ENCODE measurements at regions not wholly inside any gene's neighbourhood (a gene's known extent, or its start where the extent isn't known, plus 50 kb on each side); places are given as distances from the start of the nearest gene placed in this dataset.
"Not testable (repeated sequence)": the region's sequence is repeated elsewhere in the genome, so short reads cannot be mapped to it uniquely, and the experiment has no call there.

DNA sequence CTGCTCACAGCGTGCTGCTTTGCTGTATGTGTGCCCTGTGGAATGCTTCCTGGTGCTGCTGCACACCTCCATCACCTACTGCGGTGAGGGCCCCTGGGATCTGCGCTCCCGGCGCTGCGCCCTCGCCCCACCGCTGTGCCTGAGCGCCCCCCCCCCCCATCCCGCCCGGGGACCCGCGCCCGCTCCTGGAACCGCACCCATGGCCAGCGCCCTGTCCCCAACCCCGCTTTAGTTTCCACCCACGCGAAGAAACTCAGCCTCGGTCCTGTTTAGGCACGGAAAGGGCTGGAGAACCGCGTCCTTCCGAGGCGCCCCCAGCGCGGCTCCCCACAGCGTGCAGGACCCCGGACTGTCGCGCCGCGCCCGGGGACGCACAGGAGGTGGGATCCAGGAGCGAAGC lies 265.5 kb downstream of the POTEB3 start:
- H3K27ac ChIP-seq, ATAC-seq, H3K4me3 ChIP-seq, H3K4me1 ChIP-seq, H3K27me3 ChIP-seq, H3K9me3 ChIP-seq, H3K36me3 ChIP-seq: not testable (repeated sequence)
- no CpG with 5 or more reads among the region's 36 CpGs for WGBS, 2 donors (ENCODE audit: low coverage in 1 of 2)

DNA sequence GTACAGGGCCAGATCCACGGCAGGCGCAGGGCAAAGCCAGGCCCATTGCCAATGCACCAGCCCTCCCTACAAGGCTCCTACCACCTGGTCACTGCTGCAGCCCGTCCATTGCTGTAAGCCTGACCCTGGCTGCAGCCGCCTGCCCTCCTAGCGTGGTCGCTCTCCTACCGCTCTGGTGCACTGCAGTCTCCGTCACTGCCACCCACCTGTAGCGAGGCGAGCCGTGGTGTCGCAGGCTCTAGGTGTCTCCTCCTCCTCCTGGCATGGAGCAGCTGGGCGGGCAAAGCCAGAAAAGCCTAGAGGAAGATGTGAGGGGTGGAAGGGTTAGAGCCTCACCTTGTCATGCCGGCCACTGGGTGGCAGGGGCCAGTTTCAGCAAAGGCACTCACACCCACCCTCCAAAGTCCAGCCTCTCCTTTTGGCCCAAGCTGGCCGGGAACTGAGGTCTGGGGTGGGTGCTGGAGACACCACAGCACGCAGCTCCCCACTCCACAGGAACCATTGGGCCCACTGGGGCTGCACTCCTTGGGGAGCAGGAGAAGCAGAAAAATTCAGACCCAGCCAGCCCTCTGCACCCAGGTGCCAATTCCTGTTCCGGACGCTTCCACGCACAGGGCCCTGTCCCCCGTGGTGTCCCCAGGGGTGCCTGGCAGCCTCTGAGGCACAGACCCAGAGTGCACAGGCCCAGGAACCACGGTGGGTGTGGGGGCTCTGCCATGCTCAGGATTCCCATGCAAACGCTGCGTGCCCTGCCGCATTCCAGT lies 285.3 kb upstream of the POTEB2 start:
- H3K4me1 ChIP-seq, H3K27me3 ChIP-seq, ATAC-seq, H3K9me3 ChIP-seq, H3K4me3 ChIP-seq, H3K36me3 ChIP-seq, H3K27ac ChIP-seq: not testable (repeated sequence)
- WGBS, 2 donors (ENCODE audit: low coverage in 1 of 2) = no CpG with 5 or more reads among the region's 24 CpGs

DNA sequence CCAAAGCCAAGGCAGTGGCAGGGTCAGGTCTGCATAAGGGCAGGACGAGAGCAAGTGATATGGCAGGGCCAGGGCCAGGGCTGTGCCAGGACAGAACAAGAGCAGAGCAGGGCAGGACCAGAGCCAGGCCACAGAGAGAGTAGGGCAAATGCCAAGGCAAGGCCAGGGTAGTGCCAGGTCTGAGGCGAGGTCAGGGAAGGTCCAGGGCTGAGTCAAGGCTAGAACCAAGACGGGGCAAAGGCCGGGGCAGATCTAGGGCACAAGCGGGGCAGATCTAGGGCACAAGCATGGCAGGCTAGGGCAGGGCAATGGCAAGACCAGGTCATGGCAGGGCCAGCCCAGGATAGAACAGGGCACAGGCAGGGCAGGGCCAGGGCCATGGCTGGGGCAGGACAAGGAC lies 282.0 kb upstream of the POTEB2 start:
- H3K4me1 ChIP-seq, H3K27me3 ChIP-seq, H3K9me3 ChIP-seq, H3K27ac ChIP-seq, ATAC-seq, H3K4me3 ChIP-seq, H3K36me3 ChIP-seq: not testable (repeated sequence)
- WGBS, 2 donors (ENCODE audit: low coverage in 1 of 2) = no CpG with 5 or more reads among the region's 5 CpGs

DNA sequence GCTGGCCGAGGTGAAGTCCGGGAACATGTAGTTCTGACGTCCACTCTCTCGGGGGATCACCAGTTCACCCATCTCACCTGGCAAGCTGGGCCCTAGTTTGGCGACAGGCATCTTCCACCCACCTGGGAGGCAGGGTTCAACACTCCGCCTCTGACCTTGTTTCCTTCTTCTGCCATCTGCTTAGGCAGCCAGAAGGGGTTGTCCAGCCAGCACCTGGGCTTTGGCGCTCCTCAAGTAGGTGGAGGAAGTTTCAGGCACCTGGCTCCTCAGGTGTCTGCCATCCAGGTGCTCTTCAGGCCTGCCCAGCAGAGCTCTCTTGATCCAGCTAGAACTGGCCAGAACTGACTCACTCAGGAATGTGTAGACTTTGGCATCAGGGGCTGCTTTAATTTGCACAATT lies 267.8 kb upstream of the POTEB2 start:
- not testable (repeated sequence) for H3K36me3 ChIP-seq, H3K9me3 ChIP-seq, H3K4me3 ChIP-seq, ATAC-seq, H3K27me3 ChIP-seq, H3K27ac ChIP-seq, H3K4me1 ChIP-seq
- no CpG with 5 or more reads among the region's 7 CpGs for WGBS, 2 donors (ENCODE audit: low coverage in 1 of 2)

- H3K27ac ChIP-seq, H3K9me3 ChIP-seq, H3K27me3 ChIP-seq, H3K4me3 ChIP-seq, H3K36me3 ChIP-seq, H3K4me1 ChIP-seq, ATAC-seq: not testable (repeated sequence)
- WGBS, 2 donors (ENCODE audit: low coverage in 1 of 2) = 0% methylated on average over 1 of the region's 4 CpGs
Measured at GRCh38 chr15:21112271-21113053, 246.3 kb upstream of the POTEB2 start.

DNA sequence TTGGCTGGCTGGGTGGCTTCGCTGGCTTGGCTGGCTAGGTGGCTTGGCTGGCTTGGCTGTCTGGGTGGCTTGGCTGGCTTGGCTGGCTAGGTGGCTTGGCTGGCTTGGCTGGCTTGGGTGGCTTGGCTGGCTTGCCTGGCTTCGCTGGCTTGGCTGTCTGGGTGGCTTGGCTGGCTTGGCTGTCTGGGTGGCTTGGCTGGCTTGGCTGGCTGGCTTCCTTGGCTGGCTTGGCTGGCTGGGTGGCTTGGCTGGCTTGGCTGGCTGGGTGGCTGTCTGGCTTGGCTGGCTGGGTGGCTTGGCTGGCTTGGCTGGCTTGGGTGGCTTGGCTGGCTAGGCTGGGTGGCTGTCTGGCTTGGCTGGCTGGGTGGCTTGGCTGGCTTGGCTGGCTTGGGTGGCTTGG lies 245.7 kb upstream of the POTEB2 start:
- H3K4me3 ChIP-seq, H3K27me3 ChIP-seq, H3K36me3 ChIP-seq, H3K27ac ChIP-seq, ATAC-seq, H3K4me1 ChIP-seq, H3K9me3 ChIP-seq: not testable (repeated sequence)
- WGBS, 2 donors (ENCODE audit: low coverage in 1 of 2) = 50 to 78% methylated on average over 1 of the region's 2 CpGs

- H3K36me3 ChIP-seq, H3K9me3 ChIP-seq, H3K4me1 ChIP-seq, H3K27me3 ChIP-seq, H3K4me3 ChIP-seq, ATAC-seq, H3K27ac ChIP-seq: not testable (repeated sequence)
- no CpG with 5 or more reads among the region's 4 CpGs for WGBS, 2 donors (ENCODE audit: low coverage in 1 of 2)
Measured at GRCh38 chr15:21111172-21111571, 245.1 kb upstream of the POTEB2 start.

DNA sequence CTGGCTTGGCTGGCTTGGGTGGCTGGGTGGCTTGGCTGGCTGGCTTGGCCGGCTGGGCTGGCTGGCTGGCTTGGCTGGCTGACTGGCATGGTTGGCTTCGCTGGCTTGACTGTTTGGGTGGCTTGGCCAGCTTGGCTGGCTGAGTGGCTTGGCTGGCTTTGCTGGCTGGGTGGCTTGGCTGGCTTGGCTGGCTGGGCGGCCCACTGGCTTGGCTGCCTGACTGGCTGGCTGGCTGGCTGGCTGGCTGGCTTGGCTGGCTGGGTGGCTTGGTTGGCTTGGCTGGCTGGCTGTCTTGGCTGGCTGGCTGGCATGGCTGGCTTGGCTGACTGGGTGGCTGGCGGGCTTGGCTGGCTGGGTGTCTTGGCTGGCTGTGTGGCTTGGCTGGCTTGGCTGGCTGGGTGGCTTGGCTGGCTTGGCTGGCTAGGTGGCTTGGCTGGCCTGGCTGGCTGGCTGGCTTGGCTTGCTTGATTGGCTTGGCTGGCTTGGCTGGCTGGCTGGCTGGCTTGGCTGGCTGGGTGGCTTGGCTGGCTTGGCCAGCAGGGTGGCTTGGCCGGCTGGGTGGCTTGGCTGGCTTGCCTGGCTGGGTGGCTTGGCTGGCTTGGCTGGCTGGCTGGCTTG lies 244.2 kb upstream of the POTEB2 start:
- not testable (repeated sequence) for H3K36me3 ChIP-seq, H3K27ac ChIP-seq, H3K4me1 ChIP-seq, H3K9me3 ChIP-seq, H3K27me3 ChIP-seq, H3K4me3 ChIP-seq
- 0 to 54% methylated on average over 1 to 3 of the region's 5 CpGs for WGBS, 2 donors (ENCODE audit: low coverage in 1 of 2)
- peak; percentile 55 for ATAC-seq

- H3K4me3 ChIP-seq, ATAC-seq, H3K36me3 ChIP-seq, H3K4me1 ChIP-seq, H3K27me3 ChIP-seq, H3K9me3 ChIP-seq, H3K27ac ChIP-seq: not testable (repeated sequence)
- WGBS, 2 donors (ENCODE audit: low coverage in 1 of 2) = no CpG with 5 or more reads among the region's 3 CpGs
Measured at GRCh38 chr15:21108384-21108783, 242.3 kb upstream of the POTEB2 start.

DNA sequence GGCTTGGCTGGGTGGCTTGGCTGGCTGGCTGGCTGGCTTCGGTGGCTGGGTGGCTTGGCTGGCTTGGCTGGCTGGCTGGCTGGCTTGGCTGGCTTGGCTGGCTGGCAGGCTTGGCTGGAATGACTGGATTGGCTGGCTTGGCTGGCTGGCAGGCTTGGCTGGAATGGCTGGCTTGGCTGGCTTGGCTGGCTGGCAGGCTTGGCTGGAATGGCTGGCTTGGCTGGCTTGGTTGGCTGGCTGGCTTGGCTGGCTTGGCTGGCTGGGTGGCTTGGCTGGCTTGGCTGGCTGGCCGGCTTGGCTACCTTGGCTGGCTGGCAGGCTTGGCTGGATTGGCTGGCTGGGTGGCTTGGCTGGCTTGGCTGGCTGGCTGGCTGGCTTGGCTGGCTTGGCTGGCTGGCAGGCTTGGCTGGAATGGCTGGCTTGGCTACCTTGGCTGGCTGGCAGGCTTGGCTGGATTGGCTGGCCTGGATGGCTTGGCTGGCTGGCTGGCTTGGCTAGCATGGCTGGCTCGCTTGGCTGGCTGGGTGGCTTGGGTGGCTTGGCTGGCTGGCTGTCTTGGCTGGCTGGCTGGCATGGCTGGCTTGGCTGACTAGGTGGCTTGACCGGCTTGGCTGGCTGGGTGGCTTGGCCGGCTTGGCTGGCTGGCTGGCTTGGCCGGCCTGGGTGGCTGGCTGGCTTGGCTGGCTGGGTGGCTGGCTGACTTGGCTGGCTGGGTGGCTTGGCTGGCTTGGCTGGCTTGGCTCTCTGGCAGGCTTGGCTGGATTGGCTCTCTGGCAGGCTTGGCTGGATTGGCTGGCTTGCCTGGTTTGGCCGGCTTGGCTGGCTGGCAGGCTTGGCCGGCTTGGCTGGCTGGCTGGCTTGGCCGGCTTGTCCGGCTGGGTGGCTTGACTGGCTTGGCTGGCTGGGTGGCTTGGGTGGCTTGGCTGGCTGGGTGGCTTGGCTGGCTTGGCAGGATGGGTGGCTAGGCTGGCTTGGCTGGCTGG lies 241.6 kb upstream of the POTEB2 start:
- WGBS, 2 donors (ENCODE audit: low coverage in 1 of 2) = no CpG with 5 or more reads among the region's 10 CpGs
- not testable (repeated sequence) for H3K27me3 ChIP-seq, H3K27ac ChIP-seq, H3K9me3 ChIP-seq, H3K36me3 ChIP-seq, H3K4me3 ChIP-seq, ATAC-seq, H3K4me1 ChIP-seq

- H3K9me3 ChIP-seq, H3K27me3 ChIP-seq, H3K4me1 ChIP-seq, ATAC-seq, H3K4me3 ChIP-seq, H3K36me3 ChIP-seq, H3K27ac ChIP-seq: not testable (repeated sequence)
- no CpG with 5 or more reads among the region's 2 CpGs for WGBS, 2 donors (ENCODE audit: low coverage in 1 of 2)
Measured at GRCh38 chr15:21096599-21096998, 230.5 kb upstream of the POTEB2 start.

DNA sequence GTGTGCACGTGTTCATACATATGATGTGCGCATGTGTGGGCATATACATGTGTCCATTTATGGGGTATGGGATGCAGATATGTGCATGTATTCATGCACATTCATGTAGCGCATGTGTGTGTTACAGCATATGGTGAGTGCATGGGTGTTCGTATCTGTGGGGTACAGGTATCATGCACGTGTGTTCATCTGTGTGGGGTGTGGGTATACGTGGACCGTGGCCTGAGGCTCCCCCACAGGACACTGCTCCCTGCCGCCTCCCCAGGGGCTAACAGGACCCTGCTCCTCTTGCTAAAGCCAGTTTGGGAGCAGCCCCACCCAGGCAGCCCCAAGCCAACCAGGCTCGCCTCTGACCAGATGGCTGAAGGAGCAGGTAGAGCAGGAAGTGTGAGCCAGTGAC lies 213.4 kb upstream of the POTEB2 start:
- not testable (repeated sequence) for H3K27me3 ChIP-seq, H3K4me1 ChIP-seq, H3K9me3 ChIP-seq, H3K4me3 ChIP-seq, H3K27ac ChIP-seq, ATAC-seq, H3K36me3 ChIP-seq
- WGBS, 2 donors (ENCODE audit: low coverage in 1 of 2) = no CpG with 5 or more reads among the region's 9 CpGs

- not testable (repeated sequence) for H3K27ac ChIP-seq, H3K9me3 ChIP-seq, H3K4me3 ChIP-seq, ATAC-seq, H3K36me3 ChIP-seq, H3K4me1 ChIP-seq, H3K27me3 ChIP-seq
- WGBS, 2 donors (ENCODE audit: low coverage in 1 of 2) = no CpG with 5 or more reads among the region's 7 CpGs
Measured at GRCh38 chr15:21068917-21069316, 202.8 kb upstream of the POTEB2 start.
